Retinal pigment epithelial cell (primary cell): ENCODE measurements at regions not wholly inside any gene's neighbourhood (a gene's known extent, or its start where the extent isn't known, plus 50 kb on each side); places are given as distances from the start of the nearest gene placed in this dataset.

ENCODE experiments used
- DNase-seq: peaks from one replicate; pipeline ENCODE4 v3.0.0-alpha.2; 2010; ENCODE audit warnings: low read depth
- H3K4me3 ChIP-seq: 2 replicates; pipeline ENCODE4 v1.5.1; 2011; ENCODE audit warnings: mild to moderate bottlenecking, low read length, control low read depth, moderate library complexity
- TF ChIP-seq, protein P1 (sequence below): conservative IDR thresholded peaks from 2 replicates; pipeline ENCODE4 v1.5.1; 2011; ENCODE audit warnings: low read depth, low read length, control low read depth, inconsistent platforms

GRCh38 chr12:16415155-16415554, 67.7 kb downstream of the MGST1 start:
- H3K4me3 ChIP-seq = no peak overlapping the region
- no peak for DNase-seq
- TF ChIP-seq, protein P1, sequence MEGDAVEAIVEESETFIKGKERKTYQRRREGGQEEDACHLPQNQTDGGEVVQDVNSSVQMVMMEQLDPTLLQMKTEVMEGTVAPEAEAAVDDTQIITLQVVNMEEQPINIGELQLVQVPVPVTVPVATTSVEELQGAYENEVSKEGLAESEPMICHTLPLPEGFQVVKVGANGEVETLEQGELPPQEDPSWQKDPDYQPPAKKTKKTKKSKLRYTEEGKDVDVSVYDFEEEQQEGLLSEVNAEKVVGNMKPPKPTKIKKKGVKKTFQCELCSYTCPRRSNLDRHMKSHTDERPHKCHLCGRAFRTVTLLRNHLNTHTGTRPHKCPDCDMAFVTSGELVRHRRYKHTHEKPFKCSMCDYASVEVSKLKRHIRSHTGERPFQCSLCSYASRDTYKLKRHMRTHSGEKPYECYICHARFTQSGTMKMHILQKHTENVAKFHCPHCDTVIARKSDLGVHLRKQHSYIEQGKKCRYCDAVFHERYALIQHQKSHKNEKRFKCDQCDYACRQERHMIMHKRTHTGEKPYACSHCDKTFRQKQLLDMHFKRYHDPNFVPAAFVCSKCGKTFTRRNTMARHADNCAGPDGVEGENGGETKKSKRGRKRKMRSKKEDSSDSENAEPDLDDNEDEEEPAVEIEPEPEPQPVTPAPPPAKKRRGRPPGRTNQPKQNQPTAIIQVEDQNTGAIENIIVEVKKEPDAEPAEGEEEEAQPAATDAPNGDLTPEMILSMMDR = no peak

DNA sequence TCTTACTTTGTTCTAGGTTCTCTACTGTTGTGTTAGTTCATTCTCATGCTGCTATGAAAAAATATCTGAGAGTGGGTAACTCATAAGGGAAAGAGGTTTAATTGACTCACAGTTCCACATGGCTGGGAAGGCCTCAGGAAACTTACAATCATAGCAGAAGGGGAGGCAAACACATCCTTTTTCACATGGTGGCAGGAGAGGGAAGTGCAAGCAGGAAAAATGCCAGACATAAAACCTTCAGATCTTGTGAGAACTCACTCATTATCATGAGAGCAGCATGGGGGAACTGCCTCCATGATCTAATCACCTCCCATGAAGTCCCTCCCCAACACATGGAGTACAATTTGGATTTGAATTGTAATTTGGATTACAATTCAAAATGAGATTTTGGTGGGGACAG, 69.6 kb downstream of the MGST1 start:
- H3K4me3 ChIP-seq = no peak overlapping the region
- TF ChIP-seq, protein P1 = peak; percentile 13
- no peak for DNase-seq

GRCh38 chr12:16421806-16422205, 74.4 kb downstream of the MGST1 start:
- no peak for DNase-seq
- H3K4me3 ChIP-seq = no peak overlapping the region
- TF ChIP-seq, protein P1 = no peak

DNA sequence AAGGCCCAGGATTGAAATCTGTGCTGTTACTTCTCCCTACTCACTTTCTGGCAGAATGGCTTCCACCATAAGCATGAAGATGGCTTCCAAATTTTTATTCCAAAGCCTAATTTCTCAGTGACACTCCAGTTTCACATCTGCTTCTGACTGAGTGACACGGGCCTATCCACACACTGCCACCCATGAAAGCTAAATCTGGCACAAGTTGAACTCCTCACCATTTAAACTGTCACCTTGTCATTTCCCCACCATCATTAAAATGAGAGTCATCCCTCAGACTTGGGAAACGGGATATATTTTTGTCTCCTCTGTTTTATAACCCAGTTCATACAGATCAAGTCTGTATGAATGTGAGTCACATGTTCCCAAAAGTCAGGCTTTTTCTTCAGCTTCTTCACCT, 77.1 kb downstream of the MGST1 start:
- no peak overlapping the region for H3K4me3 ChIP-seq

GRCh38 chr12:16435875-16436554, 88.6 kb downstream of the MGST1 start:
- no peak for DNase-seq
- TF ChIP-seq, protein P1 = no peak
- no peak overlapping the region for H3K4me3 ChIP-seq

More for the DNA sequence above, 77.1 kb downstream of the MGST1 start:
- DNase-seq = no peak
- TF ChIP-seq, protein P1 = no peak

DNA sequence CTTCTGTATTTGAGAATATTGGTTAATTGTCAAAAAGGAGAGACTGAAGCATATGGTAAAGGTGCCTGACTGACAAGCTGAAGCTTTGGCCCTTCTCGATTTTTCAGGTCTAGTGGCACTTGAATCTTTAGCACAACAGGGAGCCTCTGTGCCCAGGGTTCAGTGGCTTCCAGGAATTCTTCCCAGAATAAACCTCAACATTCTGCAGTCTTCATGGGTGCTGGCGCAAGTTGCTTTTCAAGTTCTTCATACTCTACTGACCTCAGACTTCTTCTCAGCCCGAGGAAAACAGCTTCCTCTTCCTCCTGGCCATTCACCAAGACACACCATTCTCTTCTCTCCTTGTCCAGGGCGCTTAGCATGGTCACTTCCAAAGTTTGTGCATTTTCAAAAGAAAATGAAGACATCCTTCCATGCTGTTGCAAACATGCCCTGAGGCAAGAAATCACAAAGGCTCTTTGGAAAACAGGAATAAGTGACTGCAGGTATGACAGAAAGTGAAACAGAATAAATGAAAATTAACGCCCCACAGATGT, 89.9 kb downstream of the MGST1 start:
- H3K4me3 ChIP-seq = no peak overlapping the region
- TF ChIP-seq, protein P1 = no peak
- DNase-seq = no peak

- no peak overlapping the region for H3K4me3 ChIP-seq
- DNase-seq = no peak
- TF ChIP-seq, protein P1 = no peak
Observed at GRCh38 chr12:16437926-16438325, 90.5 kb downstream of the MGST1 start.
